ENCODE measurements at regions not wholly inside any gene's neighbourhood (a gene's known extent, or its start where the extent isn't known, plus 50 kb on each side); places are given as distances from the start of the nearest gene placed in this dataset.

- Histone ChIP-seq H3K18ac (ENCODE audit: extremely low read depth, low read length) (no peak overlapping the region), H4K8ac (ENCODE audit: extremely low read depth, insufficient read depth, low read length) (no peak overlapping the region), H2AFZ (ENCODE audit: low read length) (no peak overlapping the region), H3K23me2 (ENCODE audit: low read depth, low read length) (peaks cover 9% of the 10 kb centered on the region; the same call in 1 of the 2 replicates), H3K9ac (replicated peaks in 1 of 4; ENCODE audit: extremely low read depth in 1 of 4, low read depth in 3 of 4, low read length in 3 of 4) (no peak overlapping the region), H4K5ac (ENCODE audit: insufficient read length, low read depth, low read length) (no peak overlapping the region), H3K27ac (ENCODE audit: low read depth, low read length) (no peak overlapping the region), H3K4me2 (ENCODE audit: insufficient read depth in 1 of 2, low read depth in 2 of 2, low read length in 2 of 2) (no peak overlapping the region), H4K91ac (replicated peaks; ENCODE audit: insufficient read length, low read length) (no peak overlapping the region), H3K4ac (replicated peaks; ENCODE audit: insufficient read length, low read depth, low read length) (no peak overlapping the region), H2AK5ac (ENCODE audit: low read depth, low read length) (no peak overlapping the region), H3K79me1 (ENCODE audit: low read depth, low read length) (no peaks in the 10 kb centered on the region), H2BK20ac (ENCODE audit: low read length) (no peak overlapping the region), H2BK15ac (ENCODE audit: low read length) (no peak overlapping the region), H3K79me2 (ENCODE audit: control insufficient read depth in 1 of 2, insufficient read depth in 2 of 2, low read length in 2 of 2) (no peaks in the 10 kb centered on the region), H3K27me3 (replicated peaks in 1 of 4; ENCODE audit: control insufficient read depth in 3 of 4, extremely low read depth in 1 of 4, insufficient read depth in 3 of 4, low read length in 3 of 4) (no peaks in the 10 kb centered on the region), H2BK120ac (replicated peaks; ENCODE audit: low read depth, low read length) (no peak overlapping the region), H3K4me1 (replicated peaks in 1 of 4; ENCODE audit: control insufficient read depth in 3 of 4, insufficient read depth in 4 of 4, low read length in 3 of 4) (no peaks in the 10 kb centered on the region), H3K9me3 (ENCODE audit: insufficient read depth in 2 of 2, low read depth in 1 of 2, low read length in 1 of 2) (no peaks in the 10 kb centered on the region), H3K23ac (ENCODE audit: insufficient read length) (no peak overlapping the region), H3K4me3 (ENCODE audit: extremely low read depth in 1 of 4, insufficient read depth in 2 of 4, low read depth in 3 of 4, low read length in 4 of 4) (no peak overlapping the region), H4K20me1 (replicated peaks in 1 of 2; ENCODE audit: control insufficient read depth in 1 of 2, insufficient read depth in 2 of 2, low read length in 2 of 2) (peaks cover 0 to 6% of the 10 kb centered on the region in 2 experiments), H3K56ac (replicated peaks; ENCODE audit: insufficient read length, low read depth, low read length) (peak overlapping the region; percentile 93), H2BK12ac (ENCODE audit: low read depth, low read length) (no peak overlapping the region), H2BK5ac (ENCODE audit: low read depth, low read length) (no peak overlapping the region), H3K14ac (ENCODE audit: insufficient read length) (no peak overlapping the region), H3K36me3 (ENCODE audit: control insufficient read depth in 2 of 4, insufficient read depth in 4 of 4, low read length in 3 of 4) (no peaks in the 10 kb centered on the region)
- no peak for FAIRE-seq
- no peak for TF ChIP-seq SP4 (IDR thresholded peaks at IDR 0.05; ENCODE audit: low read length)
- no peak for TF ChIP-seq KDM4A (IDR thresholded peaks at IDR 0.05; ENCODE audit: low read depth, low read length, severe bottlenecking)
- no peak for TF ChIP-seq RFX5 (IDR thresholded peaks at IDR 0.05; ENCODE audit: borderline replicate concordance, low read depth, low read length)
- no peak for TF ChIP-seq SUZ12 (IDR thresholded peaks at IDR 0.05; ENCODE audit: low read length)
- TF ChIP-seq KDM1A (IDR thresholded peaks at IDR 0.05; ENCODE audit: borderline replicate concordance, low read length), result no peak
- no peak for TF ChIP-seq JUND (IDR thresholded peaks at IDR 0.05; ENCODE audit: low read length)
- TF ChIP-seq GTF2F1 (IDR thresholded peaks at IDR 0.05; ENCODE audit: borderline replicate concordance, low read depth, low read length), result no peak
- no peak for TF ChIP-seq SRF (IDR thresholded peaks at IDR 0.05; ENCODE audit: low read depth, low read length)
- 83% methylated on average over 1 of the region's 1 CpG; no CpG with 5 or more reads in 1 of the 2 experiments for WGBS, 2 experiments (ENCODE audit: extremely low coverage in 1 of 2, insufficient coverage in 1 of 2, insufficient read length in 1 of 2, insufficient replicate concordance in 2 of 2, low coverage in 1 of 2, low lambda C conversion rate in 2 of 2, missing lambda C conversion rate in 1 of 2)
- CTCF ChIA-PET (ENCODE audit: partially characterized antibody), result interaction anchor here (1.2 kb wide), 1 partner anchor 51 kb away, joined by 3 read pairs; no protein-coding TSS in a partner anchor
- POLR2A ChIA-PET (ENCODE audit: partially characterized antibody), result no interaction called here
- DNase-seq (ENCODE audit: low read depth in 1 of 2, low spot score in 2 of 2), result no peak
These were observed 58.4 kb upstream of the IGSF21 start for GRCh38 chr1:18049228-18049627.
